AG09319 (cell line): ENCODE measurements at regions not wholly inside any gene's neighbourhood (a gene's known extent, or its start where the extent isn't known, plus 50 kb on each side); places are given as distances from the start of the nearest gene placed in this dataset.

ENCODE experiments used
- DNase-seq: peaks from one replicate; pipeline ENCODE4 v3.0.0-alpha.2; 2010; ENCODE audit warnings: low read depth; ENCODE audit errors: extremely low read depth
- CTCF ChIP-seq: IDR thresholded peaks from 2 replicates; pipeline ENCODE4 v1.5.1; 2011; ENCODE audit warnings: low read depth, mild to moderate bottlenecking, inconsistent platforms, low read length, moderate library complexity

GRCh38 chr20:20938599-20938998, 167.6 kb downstream of the LINC00237 start:
- DNase-seq = no peak
- TF ChIP-seq CTCF = no peak

GRCh38 chr20:20938131-20938530, 168.0 kb downstream of the LINC00237 start:
- DNase-seq = no peak

GRCh38 chr20:20933142-20933958, 172.8 kb downstream of the LINC00237 start:
- no peak for DNase-seq
- TF ChIP-seq CTCF = no peak

More at GRCh38 chr20:20938131-20938530, 168.0 kb downstream of the LINC00237 start:
- no peak for TF ChIP-seq CTCF

- no peak for DNase-seq
- TF ChIP-seq CTCF = no peak
Measured at GRCh38 chr20:20932156-20932555, 174.0 kb downstream of the LINC00237 start.

- DNase-seq = no peak
- no peak for TF ChIP-seq CTCF
Measured at GRCh38 chr20:20931632-20932031, 174.5 kb downstream of the LINC00237 start.

- TF ChIP-seq CTCF = no peak
- no peak for DNase-seq
Measured at GRCh38 chr20:20931024-20931423, 175.1 kb downstream of the LINC00237 start.

GRCh38 chr20:20930500-20930899, 175.7 kb downstream of the LINC00237 start:
- no peak for TF ChIP-seq CTCF
- DNase-seq = no peak
